CD14-positive monocyte (primary cell): ENCODE measurements at regions not wholly inside any gene's neighbourhood (a gene's known extent, or its start where the extent isn't known, plus 50 kb on each side); places are given as distances from the start of the nearest gene placed in this dataset.

Experiments used
- DNase-seq, 3 donors: peaks; one replicate each; pipeline ENCODE4 v3.0.0-alpha.2; 2011 to 2022
- H2AFZ ChIP-seq: 2 replicates; pipeline ENCODE4 v1.6.0; 2012; ENCODE audit warnings: mild to moderate bottlenecking, low read depth, low read length, inconsistent platforms; ENCODE audit not compliant: insufficient read depth, poor library complexity, severe bottlenecking
- H3K27ac ChIP-seq, 2 donors: 1 replicate in 1 of 2; 2 replicates in 1 of 2; pipeline ENCODE4 v1.5.1; 2012 to 2013; ENCODE audit warnings: low read length in 2 of 2, control low read depth in 1 of 2, inconsistent platforms in 1 of 2, low read depth in 1 of 2, mild to moderate bottlenecking in 1 of 2
- H3K27me3 ChIP-seq, 2 donors: one replicate each; pipeline versions ENCODE4 v1.6.0 to v1.6.1; 2011 to 2013; ENCODE audit warnings: low read length in 2 of 2; ENCODE audit not compliant: control insufficient read depth in 2 of 2, insufficient read depth in 2 of 2
- H3K36me3 ChIP-seq, 2 donors: replicated peaks in 1 of 2; 1 replicate in 1 of 2; 2 replicates in 1 of 2; pipeline versions ENCODE4 v1.5.1 to v1.6.1; 2012 to 2013; ENCODE audit warnings: low read length in 2 of 2, control low read depth in 1 of 2, inconsistent platforms in 1 of 2, mild to moderate bottlenecking in 1 of 2; ENCODE audit not compliant: insufficient read depth in 2 of 2, control insufficient read depth in 1 of 2
- H3K4me1 ChIP-seq, 2 donors: 1 replicate in 1 of 2; 2 replicates in 1 of 2; pipeline versions ENCODE4 v1.5.1 to v1.6.1; 2012 to 2013; ENCODE audit warnings: low read length in 2 of 2, control low read depth in 1 of 2, inconsistent platforms in 1 of 2, mild to moderate bottlenecking in 1 of 2, moderate library complexity in 1 of 2; ENCODE audit not compliant: insufficient read depth in 2 of 2, control insufficient read depth in 1 of 2
- H3K4me2 ChIP-seq: replicated peaks from 2 replicates; pipeline ENCODE3; 2012; ENCODE audit warnings: low read length, moderate library complexity, mild to moderate bottlenecking; ENCODE audit not compliant: poor library complexity, severe bottlenecking; ENCODE audit errors: extremely low read depth
- H3K4me3 ChIP-seq, 3 experiments: fragments of 200-600 bp in 1 of 3; sonication (generic) in 1 of 3; replicated peaks in 1 of 3; 1 replicate in 2 of 3; 2 replicates in 1 of 3; pipeline ENCODE4 v1.5.1; 2011 to 2013; ENCODE audit warnings: low read length in 3 of 3, mild to moderate bottlenecking in 3 of 3, control low read depth in 2 of 3, low read depth in 2 of 3, inconsistent platforms in 1 of 3, moderate library complexity in 1 of 3
- H3K79me2 ChIP-seq: 2 replicates; pipeline ENCODE4 v1.6.0; 2012; ENCODE audit warnings: mild to moderate bottlenecking, control low read depth, inconsistent platforms, low read length, moderate library complexity; ENCODE audit not compliant: insufficient read depth
- H3K9ac ChIP-seq: 2 replicates; pipeline ENCODE4 v1.6.0; 2017; ENCODE audit warnings: low read length, mild to moderate bottlenecking; ENCODE audit not compliant: insufficient read depth, poor library complexity, severe bottlenecking
- H3K9me3 ChIP-seq, 2 donors: replicated peaks in 1 of 2; 1 replicate in 1 of 2; 2 replicates in 1 of 2; pipeline versions ENCODE4 v1.5.1 to v1.6.1; 2012 to 2013; ENCODE audit warnings: low read length in 2 of 2, control low read depth in 1 of 2; ENCODE audit not compliant: control insufficient read depth in 1 of 2, insufficient read depth in 1 of 2
- H4K20me1 ChIP-seq: 2 replicates; pipeline ENCODE4 v1.6.0; 2012; ENCODE audit warnings: mild to moderate bottlenecking, low read length, control low read depth, moderate library complexity; ENCODE audit not compliant: insufficient read depth
- H3K27ac Mint-ChIP-seq, 7 donors: one replicate each; pipeline ENCODE4 v1.8.0; 2020; ENCODE audit warnings: mild to moderate bottlenecking in 7 of 7, mixed read lengths in 7 of 7, moderate library complexity in 6 of 7, inconsistent platforms in 2 of 7
- H3K27me3 Mint-ChIP-seq, 3 donors: one replicate each; pipeline ENCODE4 v1.8.0; 2021 to 2022; ENCODE audit warnings: low read depth in 3 of 3, mild to moderate bottlenecking in 3 of 3, mixed read lengths in 3 of 3, moderate library complexity in 3 of 3, inconsistent platforms in 1 of 3
- H3K36me3 Mint-ChIP-seq, 2 donors: one replicate each; pipeline ENCODE4 v1.8.0; 2020; ENCODE audit warnings: mixed read lengths in 2 of 2, inconsistent platforms in 1 of 2, mild to moderate bottlenecking in 1 of 2
- H3K4me1 Mint-ChIP-seq: one replicate; pipeline ENCODE4 v1.8.0; 2020; ENCODE audit warnings: mild to moderate bottlenecking, mixed read lengths
- H3K4me3 Mint-ChIP-seq, 2 donors: one replicate each; pipeline ENCODE4 v1.8.0; 2020; ENCODE audit warnings: mild to moderate bottlenecking in 2 of 2, mixed read lengths in 2 of 2, moderate library complexity in 1 of 2
- H3K9me3 Mint-ChIP-seq, 7 donors: one replicate each; pipeline ENCODE4 v1.8.0; 2020 to 2022; ENCODE audit warnings: mixed read lengths in 7 of 7, mild to moderate bottlenecking in 6 of 7, moderate library complexity in 6 of 7, inconsistent platforms in 2 of 7
- WGBS: methylation state at CpG from one replicate; pipeline ENCODE4 v1.1.5; 2013; ENCODE audit warnings: missing lambda C conversion rate; ENCODE audit not compliant: insufficient coverage; 5-methylcytosine and 5-hydroxymethylcytosine counted together
- intact Hi-C, 2 donors: fragments of 100-400 bp; cut with micrococcal nuclease; formaldehyde crosslinking; loops; one replicate each; pipeline versions ENCODE4 v1.15.0 to v1.15.1; 2023
- TF ChIP-seq, protein P1 (sequence below): fragments of 200-600 bp; IDR thresholded peaks from one replicate; pipeline ENCODE4 v1.8.0; 2022; ENCODE audit warnings: antibody characterized with exemption, mild to moderate bottlenecking

GRCh38 chr4:1485280-1485679 is 79.0 kb upstream of the NKX1-1 start:
- DNase-seq = no peak
- H3K9me3 ChIP-seq = peaks cover 34 to 46% of the 10 kb centered on the region in 2 donors
- H3K36me3 ChIP-seq = no peaks in the 10 kb centered on the region
- no peaks in the 10 kb centered on the region for H4K20me1 ChIP-seq
- Mint-ChIP-seq H3K4me1 (no peaks in the 10 kb centered on the region), H3K36me3 (no peaks in the 10 kb centered on the region), H3K27ac (no peak overlapping the region), H3K4me3 (no peak overlapping the region), H3K27me3 (peaks cover 4 to 9% (median 7%) of the 10 kb centered on the region in 3 donors), H3K9me3 (peaks cover 35 to 57% (median 50%) of the 10 kb centered on the region in 7 donors)
- no peaks in the 10 kb centered on the region for H3K79me2 ChIP-seq
- intact Hi-C loops = no loop called here
- H3K4me2 ChIP-seq = no peak overlapping the region
- no peak overlapping the region for H3K9ac ChIP-seq
- TF ChIP-seq, protein P1, sequence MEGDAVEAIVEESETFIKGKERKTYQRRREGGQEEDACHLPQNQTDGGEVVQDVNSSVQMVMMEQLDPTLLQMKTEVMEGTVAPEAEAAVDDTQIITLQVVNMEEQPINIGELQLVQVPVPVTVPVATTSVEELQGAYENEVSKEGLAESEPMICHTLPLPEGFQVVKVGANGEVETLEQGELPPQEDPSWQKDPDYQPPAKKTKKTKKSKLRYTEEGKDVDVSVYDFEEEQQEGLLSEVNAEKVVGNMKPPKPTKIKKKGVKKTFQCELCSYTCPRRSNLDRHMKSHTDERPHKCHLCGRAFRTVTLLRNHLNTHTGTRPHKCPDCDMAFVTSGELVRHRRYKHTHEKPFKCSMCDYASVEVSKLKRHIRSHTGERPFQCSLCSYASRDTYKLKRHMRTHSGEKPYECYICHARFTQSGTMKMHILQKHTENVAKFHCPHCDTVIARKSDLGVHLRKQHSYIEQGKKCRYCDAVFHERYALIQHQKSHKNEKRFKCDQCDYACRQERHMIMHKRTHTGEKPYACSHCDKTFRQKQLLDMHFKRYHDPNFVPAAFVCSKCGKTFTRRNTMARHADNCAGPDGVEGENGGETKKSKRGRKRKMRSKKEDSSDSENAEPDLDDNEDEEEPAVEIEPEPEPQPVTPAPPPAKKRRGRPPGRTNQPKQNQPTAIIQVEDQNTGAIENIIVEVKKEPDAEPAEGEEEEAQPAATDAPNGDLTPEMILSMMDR = no peak
- H3K4me1 ChIP-seq = no peaks in the 10 kb centered on the region
- no peak overlapping the region for H3K27ac ChIP-seq
- H2AFZ ChIP-seq = no peak overlapping the region
- no peaks in the 10 kb centered on the region for H3K27me3 ChIP-seq
- no peak overlapping the region for H3K4me3 ChIP-seq

DNA sequence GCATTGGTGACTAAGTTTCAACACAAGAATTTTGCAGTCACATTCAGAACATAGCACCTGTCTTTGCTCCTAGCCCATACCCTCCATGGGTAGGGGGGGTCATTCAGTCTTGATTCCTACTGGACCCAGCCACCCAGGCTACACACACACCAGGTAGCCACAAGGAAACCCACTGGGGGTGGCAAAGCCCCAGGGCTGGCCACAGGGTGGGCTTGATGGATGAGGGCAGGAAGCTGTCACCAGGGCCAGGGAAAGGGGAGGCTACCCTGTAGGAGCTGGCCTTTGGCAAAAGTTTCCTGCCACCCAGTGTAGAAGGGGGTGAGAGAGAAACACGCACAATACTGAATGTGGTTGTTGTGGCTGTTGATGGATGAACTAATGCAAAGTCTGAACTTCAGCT is 74.5 kb upstream of the NKX1-1 start:
- H3K27me3 ChIP-seq = no peaks in the 10 kb centered on the region
- no peak for DNase-seq
- H3K36me3 Mint-ChIP-seq = no peaks in the 10 kb centered on the region
- no peaks in the 10 kb centered on the region for H3K36me3 ChIP-seq
- H3K4me2 ChIP-seq = no peak overlapping the region
- 100% methylated on average over 1 of the region's 1 CpG for WGBS
- H3K9me3 ChIP-seq = peaks cover 33 to 44% of the 10 kb centered on the region in 2 donors
- no peak overlapping the region for H3K4me3 ChIP-seq
- H4K20me1 ChIP-seq = no peaks in the 10 kb centered on the region
- H2AFZ ChIP-seq = no peak overlapping the region
- intact Hi-C loops = no loop called here
- no peaks in the 10 kb centered on the region for H3K4me1 ChIP-seq
- H3K27me3 Mint-ChIP-seq = peaks cover 2 to 4% (median 2%) of the 10 kb centered on the region in 3 donors
- no peaks in the 10 kb centered on the region for H3K79me2 ChIP-seq
- TF ChIP-seq, protein P1 = no peak
- no peak overlapping the region for H3K27ac ChIP-seq
- H3K27ac Mint-ChIP-seq = no peak overlapping the region
- H3K9ac ChIP-seq = no peak overlapping the region
- H3K4me1 Mint-ChIP-seq = no peaks in the 10 kb centered on the region
- H3K4me3 Mint-ChIP-seq = no peak overlapping the region
- H3K9me3 Mint-ChIP-seq = peaks cover 24 to 54% (median 40%) of the 10 kb centered on the region in 7 donors
